HG02840 (cell line): ENCODE measurements at regions not wholly inside any gene's neighbourhood (a gene's known extent, or its start where the extent isn't known, plus 50 kb on each side); places are given as distances from the start of the nearest gene placed in this dataset.

Source experiments
- ATAC-seq: cut with Tn5 transposase; IDR thresholded peaks from one replicate; pipeline ENCODE4 v1.9.1; 2021; ENCODE audit warnings: mild to moderate bottlenecking, moderate library complexity, moderate number of reproducible peaks; ENCODE audit not compliant: unreplicated experiment, low FRiP score

DNA sequence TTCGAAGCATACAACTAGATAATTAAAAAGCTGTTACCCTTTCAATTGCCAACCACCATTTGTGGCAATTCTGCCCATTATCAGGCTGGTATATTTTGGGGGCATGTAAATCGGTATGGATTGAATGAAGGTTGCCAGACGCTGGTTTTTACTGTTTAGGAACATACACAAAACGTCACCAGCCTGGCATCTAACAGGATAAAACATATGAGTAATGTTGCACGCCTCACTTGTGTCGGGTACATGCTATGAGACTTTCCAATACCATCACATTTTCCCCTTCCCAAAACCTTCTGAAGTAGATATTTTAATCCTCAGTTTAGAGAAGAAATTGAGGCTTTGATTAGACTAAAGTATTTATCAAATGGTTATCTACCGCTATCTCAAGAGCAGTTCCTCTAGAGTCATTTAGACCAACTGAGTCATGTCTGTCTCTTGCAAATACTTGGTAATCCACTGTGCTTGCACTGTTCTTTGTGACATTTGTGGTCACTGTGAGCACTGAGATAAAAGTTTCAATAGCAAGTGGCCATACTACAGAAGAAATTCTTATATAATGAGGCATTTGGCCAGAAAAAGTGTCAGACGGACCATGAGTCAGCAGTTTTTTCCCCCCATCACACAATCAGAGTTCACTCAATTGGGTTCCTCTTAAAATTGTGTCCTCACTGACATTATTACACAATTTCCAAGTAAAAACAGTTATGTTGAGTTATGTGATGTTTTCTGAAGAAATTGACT is 498.7 kb downstream of the NXPH1 start:
- ATAC-seq: no peak

DNA sequence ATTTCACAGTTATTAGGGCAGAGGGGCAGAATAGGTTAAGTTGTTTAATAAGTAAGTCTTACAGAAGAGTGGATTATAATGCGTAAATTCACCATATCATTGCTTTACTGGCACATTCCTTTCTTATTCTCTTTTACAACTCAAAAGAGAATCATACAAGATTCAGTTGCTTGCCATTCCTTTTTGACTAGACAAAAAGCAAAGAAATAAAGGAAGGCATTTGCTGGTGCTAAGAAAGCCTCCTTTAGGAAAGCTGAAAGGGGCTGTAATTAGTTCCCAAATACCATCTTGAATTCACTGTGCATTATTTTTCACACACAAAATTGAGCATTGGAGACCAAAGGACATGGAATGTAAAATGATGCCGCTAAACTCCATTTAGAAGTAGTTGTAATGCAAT is 499.3 kb downstream of the NXPH1 start:
- no peak for ATAC-seq

DNA sequence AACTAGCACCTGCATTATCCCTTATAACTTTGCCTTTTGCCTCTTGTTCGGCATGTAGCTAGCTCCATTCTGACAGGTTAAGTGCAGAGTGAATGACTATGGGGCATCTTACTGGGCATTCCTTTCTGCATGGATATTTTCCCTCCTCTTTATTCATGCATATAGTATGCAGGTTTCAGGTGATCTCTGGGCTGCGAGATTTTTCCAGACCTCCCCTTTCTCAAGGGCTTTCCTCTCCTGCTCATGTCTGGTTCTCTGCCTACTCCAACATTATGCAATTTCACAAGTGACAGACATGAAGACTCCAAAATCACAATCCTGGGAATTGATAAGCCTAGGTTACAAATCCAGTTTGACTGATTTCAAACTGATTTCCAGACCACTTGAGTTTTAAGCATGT is 503.8 kb downstream of the NXPH1 start:
- no peak for ATAC-seq

DNA sequence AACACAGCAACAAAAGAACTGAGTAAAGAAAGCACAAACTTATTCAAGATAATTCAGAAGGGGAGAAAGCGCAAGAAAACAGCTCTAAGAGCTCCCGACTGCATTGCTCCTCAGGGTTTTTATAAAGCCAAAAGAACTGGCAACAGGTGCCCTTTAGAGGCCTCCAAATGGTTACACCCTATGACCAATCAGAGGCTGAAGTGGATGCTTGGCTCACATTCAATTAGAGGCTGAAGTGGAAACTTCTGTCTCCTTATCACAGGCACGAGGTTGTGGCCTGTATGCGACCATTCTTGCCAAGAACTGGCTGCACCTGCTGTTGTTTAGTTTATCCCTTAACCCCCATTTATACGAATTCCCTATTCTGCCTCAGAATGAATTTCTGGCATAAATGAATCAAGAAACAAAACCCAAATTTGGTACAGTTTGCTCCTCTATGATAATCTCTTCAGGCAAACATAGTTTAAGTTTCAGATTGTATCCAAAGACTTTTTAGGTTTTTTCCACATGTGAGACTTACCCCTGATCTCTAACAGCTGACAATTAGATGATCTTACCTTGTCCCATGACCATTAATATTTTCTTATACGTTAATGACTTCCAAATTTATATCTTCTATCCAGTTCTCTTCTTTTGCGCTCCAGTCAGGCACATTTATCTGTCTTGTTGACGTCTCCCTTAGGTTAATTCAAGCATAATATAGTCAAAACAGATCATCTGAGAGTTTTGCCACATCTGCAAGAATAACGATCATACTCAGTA is 504.8 kb downstream of the NXPH1 start:
- no peak for ATAC-seq

DNA sequence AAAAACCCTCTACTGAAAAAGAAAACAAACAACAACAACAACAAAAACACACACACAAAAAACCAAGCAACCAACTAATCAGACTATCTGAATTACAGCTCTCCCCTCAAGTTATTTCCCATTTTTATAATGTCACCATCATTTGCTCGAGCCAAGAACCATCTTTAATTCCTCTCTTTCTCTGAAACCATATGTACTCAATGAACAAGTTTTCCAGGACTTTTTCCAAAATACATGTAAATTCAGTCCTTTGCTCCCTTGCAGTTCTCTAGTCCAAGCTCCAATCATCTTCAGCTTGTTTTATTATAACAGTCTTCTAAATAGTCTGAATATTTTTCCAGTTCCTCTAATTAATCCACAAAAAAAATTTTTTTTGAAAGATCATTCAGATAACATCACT is 506.0 kb downstream of the NXPH1 start:
- ATAC-seq: no peak

DNA sequence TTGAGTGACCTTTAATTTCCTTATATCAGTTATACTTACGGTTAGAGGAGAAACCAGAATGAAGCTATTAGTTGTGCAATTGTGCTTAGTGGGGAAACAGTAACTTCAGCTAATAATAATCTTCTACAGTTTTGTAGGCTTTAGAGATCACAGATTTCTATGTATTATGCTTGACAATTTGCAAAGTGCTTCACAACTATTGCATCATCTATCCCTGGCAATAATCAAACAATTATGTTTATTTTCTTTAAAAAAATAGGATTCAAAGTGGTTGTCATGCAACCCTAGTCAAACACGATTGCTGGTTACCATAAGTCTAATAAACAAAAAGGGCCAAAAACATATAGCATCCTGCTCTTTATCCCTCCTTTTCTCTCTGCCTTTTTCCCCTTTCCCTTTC is 530.3 kb downstream of the NXPH1 start:
- no peak for ATAC-seq

DNA sequence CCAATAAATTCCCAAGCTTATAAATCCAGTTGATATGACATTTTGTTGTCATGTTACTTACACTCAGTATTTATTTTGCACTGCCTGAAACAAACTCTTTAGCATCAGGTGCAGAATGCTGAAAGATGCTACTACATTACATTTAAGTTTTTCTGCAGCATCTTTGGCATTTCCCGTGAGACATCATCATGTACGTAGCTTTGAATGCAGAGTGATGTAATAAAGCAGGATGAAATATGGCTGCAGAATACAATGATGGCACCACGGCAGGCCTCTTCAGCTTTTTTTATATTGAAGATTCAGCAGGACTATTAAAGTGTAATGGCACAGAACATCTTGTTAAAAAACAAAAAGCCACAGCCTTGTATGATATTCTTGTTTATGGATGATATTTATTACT is 531.8 kb downstream of the NXPH1 start:
- no peak for ATAC-seq

DNA sequence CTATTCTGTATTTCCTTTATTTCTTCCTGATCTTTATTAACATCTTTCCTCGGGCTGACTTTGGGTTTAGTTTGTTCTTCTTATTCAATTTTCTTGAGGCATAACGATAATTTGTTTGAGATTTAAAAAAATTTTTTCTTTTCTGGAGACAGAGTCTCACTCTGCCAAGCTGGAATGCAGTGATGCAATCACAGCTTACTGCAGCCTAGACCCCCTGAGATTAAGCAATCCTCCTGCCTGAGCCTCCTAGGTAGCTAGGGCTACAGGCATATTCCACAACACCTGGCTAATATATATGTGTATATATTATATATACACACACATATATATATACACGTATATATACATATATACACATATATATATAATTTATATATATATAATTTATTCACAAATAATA is 540.2 kb downstream of the NXPH1 start:
- no peak for ATAC-seq

DNA sequence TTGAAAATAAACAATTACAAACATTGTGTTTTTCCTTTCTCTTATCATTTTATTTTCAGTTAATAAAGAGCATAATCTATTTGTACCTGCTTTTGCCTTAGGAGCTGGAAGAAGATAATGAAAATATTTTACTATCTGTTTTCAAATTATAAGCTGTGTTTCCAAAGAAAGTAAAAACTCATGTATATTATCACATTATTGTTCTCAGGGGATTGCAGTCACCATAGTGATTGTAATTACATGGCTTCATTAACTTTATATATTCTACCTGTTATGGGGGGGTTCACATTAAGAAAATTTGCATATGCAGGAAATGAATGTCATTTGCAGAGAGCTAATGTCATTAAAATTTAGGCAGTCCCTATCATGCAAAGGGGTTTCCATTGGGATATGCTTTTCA is 542.3 kb downstream of the NXPH1 start:
- no peak for ATAC-seq

DNA sequence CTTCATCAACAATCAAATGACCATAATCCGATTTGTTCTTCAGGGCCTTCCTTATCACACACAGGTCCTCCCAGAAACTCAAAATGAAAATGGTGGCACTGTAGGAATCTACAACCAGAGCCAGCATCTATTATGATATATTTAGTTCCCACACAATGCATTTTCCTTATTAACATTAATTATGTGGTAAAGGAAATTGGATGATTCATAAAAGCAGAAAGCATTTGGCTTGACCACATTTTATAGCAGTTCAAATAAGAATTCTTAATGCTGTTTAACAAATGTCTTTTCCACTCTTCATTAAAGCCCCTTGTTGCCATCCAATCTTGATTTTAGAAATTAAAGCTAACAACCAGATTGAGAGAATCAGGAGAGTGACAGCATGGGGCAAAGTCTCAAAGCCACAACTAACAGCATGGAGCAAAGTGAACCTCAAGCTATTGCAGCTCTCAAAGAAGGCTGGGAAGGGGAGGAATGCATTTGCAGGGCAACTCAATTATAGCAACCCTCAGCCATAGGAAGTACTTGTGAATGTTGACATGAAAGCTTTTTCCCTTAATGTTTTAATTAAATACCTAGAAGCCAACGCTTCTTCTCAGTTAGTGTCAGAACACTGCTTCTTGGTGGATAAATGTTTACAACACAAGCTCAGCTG is 549.1 kb downstream of the NXPH1 start:
- no peak for ATAC-seq

DNA sequence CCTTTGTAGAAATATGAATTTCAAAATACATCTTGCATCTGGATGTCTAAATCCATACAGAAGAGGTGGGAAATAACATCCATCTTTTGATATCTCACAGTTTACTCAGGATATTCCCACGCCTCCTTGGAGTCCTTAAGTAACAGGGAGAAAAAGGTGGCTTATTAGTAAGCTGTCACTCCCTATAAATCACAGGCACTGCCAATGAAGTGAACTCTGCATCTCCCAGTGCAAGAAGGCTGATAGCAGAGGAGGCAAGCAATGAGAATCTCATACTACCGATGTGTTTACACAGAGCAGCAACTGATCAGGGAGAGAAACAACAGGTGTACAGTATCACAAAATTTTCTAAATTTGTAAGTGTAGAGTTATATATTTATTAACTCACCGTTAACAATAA is 551.8 kb downstream of the NXPH1 start:
- no peak for ATAC-seq

DNA sequence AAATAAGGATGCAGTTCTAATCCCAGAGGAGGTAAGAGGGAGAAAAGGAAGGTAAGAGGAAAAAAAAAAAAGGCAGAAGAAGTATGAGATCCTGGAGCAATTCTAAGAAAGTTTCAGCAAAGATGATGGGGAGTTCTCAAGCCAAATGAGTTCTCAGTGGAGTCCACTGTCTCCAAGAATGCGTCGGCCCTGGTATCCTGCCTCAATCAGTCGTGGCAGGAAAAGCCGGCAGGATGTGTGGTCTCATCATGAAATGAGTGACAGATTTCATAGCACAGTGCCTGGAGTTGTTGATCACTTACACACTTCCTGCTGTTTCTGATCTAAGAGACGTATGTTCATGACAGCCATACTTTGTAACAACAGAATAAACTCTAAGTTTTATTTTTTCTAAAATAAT is 554.9 kb downstream of the NXPH1 start:
- ATAC-seq: no peak

DNA sequence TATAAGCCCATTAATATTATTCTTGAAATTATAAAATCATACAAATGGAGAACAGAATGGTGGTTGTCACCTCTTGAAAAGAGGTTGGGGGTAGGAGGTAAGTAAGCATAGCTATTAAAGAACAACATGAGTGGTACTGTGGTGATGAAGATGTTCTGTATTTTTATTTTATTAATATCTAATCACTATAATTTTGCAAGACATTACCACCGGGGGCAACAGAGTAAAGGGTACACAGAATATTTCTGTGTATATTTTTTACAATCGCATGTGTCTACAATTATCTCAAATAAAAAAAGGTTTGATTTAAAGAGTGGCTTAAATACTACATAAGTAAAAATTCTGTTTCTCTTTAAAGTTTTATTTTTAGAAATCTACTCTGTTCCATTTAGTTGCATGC is 557.8 kb downstream of the NXPH1 start:
- no peak for ATAC-seq

DNA sequence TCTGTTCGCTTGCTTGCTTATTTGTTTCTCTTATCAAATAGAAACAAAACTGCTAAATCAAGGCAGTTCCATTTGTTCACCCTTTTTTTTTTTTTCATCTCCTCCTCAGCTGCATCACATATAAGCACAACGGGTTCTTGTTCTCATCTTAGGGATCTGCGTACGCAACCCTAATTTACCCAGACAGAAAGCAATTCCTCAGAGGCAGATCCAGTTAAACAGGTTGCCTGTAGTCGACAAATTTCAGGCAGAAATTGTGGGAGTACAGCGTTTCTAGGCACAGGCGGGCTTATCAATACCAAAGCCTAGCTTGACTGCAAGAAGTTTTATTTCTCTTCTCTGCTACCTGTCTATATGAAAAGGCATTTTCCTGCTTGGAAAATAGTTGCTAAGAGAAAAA is 565.4 kb downstream of the NXPH1 start:
- no peak for ATAC-seq

DNA sequence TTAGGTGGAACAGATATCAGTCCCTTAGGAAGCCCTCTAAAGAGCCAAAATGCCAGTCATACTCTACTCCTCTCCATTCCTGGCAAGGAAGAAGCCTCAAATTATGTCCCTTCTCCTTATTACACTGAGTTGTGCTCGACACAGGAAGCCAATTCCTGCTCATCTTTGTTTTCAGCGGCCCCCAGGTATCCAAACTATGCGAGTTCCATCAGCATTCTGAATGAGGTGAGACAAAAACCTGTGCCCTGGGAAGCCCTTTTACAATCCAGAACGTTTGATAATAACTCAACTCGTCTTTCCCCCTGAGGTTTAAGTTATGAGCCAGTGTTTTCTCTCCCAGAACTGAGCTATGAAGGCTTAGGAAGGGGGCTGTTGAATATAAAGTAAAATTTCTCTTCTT is 580.5 kb downstream of the NXPH1 start:
- no peak for ATAC-seq

DNA sequence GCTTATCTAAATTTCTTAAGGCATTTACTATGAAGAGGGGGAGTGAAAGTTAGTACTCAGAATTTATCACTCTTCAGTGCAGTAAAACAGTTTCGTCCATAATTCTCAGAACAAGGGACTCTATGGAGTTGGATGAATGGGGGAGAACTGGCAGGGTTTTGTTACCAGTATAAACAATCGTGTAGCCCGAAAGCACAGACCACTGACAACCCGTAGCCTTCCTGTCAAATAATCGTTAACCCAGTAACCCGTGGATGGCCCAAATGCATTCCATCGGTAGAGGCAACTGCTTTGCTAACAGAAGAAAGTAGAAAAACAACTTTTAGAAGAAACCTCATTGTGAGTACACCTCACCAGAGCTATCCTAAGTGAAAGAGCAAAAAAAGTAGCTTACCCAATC is 583.9 kb downstream of the NXPH1 start:
- no peak for ATAC-seq

DNA sequence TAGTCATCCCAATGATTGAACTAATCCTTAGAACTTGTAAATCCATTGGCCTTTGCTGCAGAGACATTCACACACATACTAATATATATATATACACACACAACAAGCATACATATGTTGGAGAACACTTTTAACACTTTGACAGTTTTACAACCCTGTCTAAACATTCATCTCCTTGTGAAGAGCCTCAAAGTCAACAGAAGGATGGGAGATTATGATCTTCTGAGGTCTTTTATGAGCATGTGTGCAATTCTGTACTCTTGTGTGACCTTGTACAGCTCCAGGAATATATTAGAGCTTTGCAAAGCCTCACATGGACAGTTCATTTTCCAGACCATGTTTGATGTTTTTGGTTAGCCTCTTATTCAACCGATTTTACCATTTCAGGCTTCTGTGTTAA is 589.0 kb downstream of the NXPH1 start:
- no peak for ATAC-seq

DNA sequence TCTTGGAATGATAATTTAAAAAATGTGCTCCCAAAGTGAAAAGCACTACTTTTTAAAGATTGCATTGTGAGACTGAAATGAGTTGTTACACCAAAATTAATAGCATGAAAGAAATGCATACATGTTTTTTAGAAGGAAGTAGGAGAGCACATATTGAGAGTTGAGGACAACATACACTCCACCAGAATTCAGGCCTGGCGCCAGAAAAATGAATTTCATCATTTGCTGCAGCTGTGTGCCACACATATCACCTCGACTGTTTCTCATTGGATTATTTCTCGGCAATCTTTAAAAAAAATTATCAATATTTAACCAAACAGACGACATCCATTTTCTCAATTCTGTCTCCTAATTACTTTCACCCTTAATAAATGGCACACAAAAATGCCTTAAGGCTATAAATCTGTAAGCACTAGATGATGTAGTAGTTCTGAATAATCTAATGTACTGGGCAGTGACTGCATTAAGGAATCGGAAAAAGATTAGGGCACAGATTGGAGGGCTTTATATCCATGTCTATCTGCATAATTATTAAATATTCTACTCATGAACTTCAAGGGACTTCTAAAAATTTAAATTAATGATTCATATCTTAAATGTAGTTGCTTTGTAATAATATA is 590.4 kb downstream of the NXPH1 start:
- ATAC-seq: no peak

DNA sequence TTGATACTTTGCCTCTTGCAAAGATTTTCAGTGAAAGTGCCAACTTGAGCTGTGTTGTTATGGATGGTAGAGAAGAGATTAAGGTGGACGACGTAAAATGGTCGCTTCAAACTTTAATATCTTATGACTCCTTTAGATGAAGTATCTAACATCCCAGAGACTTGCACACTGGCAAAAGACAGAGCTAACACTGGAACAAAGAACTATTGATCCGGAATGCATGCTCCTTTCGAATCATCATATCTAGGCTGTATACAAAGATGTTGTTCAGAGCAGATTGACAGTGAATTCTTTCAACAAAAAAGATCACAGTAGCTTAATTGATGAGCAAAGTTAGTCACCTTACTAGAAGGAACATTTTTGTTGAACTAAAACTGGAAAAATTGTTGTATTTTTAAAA is 592.7 kb downstream of the NXPH1 start:
- no peak for ATAC-seq

DNA sequence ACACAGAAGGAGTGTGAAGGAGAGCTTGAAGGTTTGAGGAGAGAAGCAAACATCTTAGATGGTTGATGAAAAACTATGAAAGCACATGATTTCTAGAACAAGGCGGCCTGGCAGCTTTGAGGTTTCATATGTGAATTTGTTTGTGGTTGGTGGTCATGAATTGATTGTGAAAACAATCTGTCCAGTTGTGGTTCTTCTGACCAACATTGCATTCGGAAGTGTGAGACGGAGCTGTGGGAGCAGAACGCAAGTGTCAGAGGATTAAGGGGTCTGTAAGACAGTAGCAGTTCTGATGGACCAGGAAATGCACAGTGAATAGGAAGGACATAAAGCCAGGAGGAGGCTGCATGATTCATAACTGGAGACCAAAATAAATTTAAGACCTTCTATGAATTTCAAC is 594.6 kb downstream of the NXPH1 start:
- ATAC-seq: no peak
